ENCODE measurements at regions not wholly inside any gene's neighbourhood (a gene's known extent, or its start where the extent isn't known, plus 50 kb on each side); places are given as distances from the start of the nearest gene placed in this dataset.

DNA sequence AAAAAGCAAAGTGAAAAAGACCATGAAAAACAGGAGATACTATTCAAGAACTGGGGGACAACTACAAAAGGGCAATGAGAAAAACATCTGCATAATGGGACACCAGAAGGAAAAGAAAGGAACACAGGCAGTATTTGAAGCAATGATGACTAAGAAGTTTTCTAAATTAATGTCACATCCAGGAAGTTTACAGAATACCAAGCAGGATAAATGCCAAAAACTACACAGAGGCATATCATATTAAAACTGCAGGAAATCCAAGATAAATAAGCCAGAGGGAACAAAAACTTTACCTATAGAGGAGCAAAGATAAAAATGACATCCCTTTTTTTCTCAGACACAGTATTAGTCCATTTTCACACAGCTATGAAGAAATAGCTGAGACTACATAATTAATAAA lies 193.0 kb downstream of the ERMARD start:
- TF ChIP-seq, protein P1, sequence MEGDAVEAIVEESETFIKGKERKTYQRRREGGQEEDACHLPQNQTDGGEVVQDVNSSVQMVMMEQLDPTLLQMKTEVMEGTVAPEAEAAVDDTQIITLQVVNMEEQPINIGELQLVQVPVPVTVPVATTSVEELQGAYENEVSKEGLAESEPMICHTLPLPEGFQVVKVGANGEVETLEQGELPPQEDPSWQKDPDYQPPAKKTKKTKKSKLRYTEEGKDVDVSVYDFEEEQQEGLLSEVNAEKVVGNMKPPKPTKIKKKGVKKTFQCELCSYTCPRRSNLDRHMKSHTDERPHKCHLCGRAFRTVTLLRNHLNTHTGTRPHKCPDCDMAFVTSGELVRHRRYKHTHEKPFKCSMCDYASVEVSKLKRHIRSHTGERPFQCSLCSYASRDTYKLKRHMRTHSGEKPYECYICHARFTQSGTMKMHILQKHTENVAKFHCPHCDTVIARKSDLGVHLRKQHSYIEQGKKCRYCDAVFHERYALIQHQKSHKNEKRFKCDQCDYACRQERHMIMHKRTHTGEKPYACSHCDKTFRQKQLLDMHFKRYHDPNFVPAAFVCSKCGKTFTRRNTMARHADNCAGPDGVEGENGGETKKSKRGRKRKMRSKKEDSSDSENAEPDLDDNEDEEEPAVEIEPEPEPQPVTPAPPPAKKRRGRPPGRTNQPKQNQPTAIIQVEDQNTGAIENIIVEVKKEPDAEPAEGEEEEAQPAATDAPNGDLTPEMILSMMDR (IDR thresholded peaks at IDR 0.05; ENCODE audit: insufficient read depth, low read length, poor library complexity, severe bottlenecking): no peak
- no peak for TF ChIP-seq EZH2phosphoT487 (conservative IDR thresholded peaks at IDR 0.05; ENCODE audit: low read length)

Measured in SU-DHL-6 (cell line).